Endometrium (tissue), 2 donors: ENCODE measurements at regions not wholly inside any gene's neighbourhood (a gene's known extent, or its start where the extent isn't known, plus 50 kb on each side); places are given as distances from the start of the nearest gene placed in this dataset.
"Not testable (repeated sequence)": the region's sequence is repeated elsewhere in the genome, so short reads cannot be mapped to it uniquely, and the experiment has no call there.

Experiments used
- FAIRE-seq: peaks from 2 replicates; lab custom pipeline; 2012; peaks lifted over from hg19 to GRCh38; lab: Jason Lieb, UNC
- donor health status: control.
- donor health status: control.

DNA sequence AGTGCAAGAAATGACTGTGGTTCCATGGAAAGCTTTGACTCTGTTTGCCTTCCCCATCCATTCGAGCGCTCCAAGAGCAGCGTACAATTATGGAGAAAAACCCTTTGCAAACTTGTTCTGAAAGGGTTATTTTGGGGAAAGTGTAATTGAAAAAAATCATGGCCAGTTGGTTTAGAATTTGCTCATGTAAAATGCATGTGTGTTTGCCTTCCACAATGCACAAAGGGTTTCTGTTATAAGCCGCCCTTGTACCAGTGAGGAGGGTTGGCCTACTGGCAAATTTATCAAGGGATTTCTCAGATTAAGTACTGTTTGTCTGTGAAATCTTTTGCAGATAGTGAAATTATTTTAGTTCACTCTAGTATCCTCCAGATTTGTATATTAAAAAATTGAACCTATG, 62.7 kb upstream of the PELI2 start:
- no peak for FAIRE-seq

DNA sequence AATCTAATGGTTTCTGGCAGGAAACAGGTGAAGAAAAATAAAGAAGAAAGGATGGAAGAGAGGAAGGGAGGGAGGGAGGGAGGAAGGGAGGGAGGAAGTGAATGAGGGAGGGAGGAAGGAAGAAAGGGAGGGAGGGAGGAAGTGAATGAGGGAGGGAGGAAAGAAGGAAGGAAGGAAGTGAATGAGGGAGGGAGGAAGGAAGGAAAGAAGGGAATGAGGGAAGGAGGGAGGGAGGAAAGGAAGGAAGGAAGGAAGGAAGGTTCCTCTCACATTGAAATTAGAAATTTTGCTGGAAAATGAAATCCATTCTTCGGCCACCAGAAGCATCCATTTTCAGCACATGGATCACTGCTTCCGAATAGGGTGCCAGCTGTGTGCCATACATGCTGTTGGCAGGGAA, 62.2 kb upstream of the PELI2 start:
- no peak for FAIRE-seq

DNA sequence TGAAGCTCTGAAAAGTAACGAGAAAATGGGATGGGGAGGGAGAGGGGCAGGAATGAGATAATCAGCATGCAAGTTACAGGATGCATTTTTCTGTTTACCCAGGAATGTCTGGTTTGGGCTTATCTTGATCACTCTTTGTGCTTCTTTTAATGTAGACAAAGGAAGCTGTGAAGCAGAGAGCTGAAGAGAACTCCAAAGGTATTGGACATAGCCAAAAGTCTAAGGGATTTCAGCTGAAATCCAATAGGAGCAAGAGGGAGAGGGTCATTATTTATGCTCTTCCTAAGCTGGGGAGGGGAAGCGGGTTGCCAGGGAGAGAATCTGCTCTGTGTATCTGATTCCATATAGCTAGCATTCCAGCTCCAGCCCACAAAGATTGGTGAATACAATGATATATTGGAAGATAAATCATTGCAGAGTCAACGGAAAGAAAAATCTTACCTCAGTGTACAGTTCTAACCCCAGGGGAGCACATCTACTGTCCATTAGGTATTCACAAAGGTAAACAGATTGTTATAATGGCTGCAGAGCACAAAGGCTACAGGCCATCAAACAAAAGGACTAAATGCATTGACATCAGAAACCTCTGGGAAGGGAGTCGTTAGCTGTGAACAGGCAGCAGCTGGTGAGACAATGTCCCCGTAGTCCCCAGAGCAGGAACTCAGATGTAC, 61.0 kb upstream of the PELI2 start:
- no peak for FAIRE-seq

DNA sequence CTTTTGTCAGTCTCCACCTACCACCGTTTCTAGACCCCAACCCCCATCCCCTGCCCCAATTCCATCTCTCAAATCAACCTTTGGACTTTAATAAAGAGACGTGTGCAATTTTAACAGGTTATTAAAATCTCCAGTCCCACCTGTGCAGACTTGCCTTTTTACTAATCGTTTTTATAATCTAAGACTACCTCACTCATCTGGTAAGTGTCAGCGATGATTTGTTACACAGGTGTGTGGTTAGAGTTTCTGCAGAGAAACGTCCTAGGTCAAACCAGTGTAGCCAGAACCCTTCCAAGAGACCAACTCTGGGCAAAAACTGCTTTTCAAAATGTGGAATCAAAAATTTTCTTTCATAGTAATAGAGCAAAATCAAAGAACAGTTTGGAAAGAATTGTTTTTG, 60.4 kb upstream of the PELI2 start:
- FAIRE-seq = no peak

DNA sequence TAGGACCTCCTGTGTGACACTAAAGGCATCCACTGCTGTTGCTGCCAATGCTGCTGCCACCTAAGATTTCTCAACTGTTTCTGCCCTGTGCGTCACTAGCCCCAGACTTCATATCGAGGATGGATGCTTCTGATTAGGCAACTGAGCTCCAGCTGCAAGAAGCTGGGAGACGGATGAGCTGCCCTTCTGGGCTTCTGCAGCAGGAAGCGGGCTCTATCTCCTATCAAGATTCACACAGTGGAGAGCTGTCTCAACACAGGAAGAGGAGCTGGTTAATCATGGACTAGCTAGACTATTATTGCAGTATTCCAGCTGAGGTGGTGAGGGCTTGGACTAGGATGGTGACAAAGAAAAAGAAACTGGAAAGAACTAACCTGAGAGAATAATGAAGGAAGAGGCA, 59.2 kb upstream of the PELI2 start:
- no peak for FAIRE-seq

DNA sequence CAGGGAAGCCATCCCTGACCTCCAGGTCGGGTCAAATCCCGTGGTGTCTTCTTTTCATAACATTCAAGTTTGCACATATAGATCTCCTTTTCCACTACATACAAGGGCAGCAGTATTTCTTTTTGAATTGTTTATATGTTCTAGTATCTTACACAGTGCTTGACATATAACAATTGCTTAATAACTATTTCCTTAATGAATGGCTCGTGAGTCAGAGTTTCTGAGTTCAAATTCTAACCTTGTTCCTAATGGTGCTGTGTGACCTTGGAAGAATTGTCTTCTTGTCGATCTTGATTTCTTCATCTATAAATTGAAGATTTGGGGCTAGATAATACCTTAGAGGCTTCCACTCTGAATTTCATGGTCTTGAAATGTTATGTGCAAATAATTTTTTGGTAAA, 57.2 kb upstream of the PELI2 start:
- no peak for FAIRE-seq

DNA sequence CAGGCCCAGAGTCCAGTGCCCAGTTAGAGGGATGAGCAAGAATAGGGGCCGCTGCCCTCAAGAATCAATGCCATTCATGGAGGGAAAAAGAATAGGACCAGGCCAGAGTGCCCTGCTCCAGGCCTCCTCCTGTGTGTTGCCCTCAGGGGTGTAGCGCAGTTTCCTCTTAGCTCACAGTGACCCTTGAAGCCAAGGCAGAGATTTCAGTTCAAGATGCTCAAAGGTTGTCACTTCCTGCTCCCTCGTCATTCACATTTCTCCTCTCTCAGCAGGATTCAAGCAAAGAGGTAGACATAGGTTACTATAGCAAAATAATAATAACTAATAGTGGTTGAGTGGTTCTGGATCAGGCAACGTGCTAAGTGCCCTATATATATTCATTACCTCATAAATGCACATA, 55.1 kb upstream of the PELI2 start:
- FAIRE-seq = no peak

DNA sequence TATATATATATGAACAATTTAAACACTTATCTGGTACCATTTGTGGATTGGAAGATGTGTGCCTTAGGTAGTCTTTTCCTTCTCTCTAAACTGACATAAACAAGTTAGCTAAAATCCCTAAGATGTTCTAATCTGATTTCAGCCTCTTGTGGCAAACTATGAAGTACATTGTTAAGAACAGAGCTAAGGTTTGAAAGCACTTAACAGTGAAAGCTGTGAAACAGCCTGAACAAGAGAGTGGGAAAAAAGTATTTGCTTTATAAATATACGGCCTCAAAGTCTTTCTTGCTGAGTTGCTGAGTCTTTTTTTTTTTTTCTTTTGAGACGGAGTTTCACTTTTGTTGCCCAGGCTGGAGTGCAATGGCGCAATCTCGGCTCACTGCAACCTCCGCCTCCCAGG, 53.7 kb upstream of the PELI2 start:
- no peak for FAIRE-seq

DNA sequence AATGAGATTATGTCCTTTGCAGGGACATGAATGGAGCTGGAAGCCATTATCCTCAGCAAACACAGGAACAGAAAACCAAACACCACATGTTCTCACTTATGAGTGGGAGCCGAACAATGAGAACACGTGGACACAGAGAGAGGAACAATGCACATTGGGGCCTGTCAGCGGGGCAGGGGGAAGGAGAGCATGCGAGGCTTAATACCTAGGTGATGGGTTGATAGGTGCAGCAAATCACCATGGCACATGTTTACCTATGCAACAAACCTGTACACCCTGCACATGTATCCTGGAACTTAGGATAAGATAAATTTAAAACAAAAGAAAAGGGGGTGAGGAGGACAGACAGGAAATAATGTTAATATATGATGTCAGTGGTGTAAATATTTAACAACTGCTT, 53.0 kb upstream of the PELI2 start:
- not testable (repeated sequence) for FAIRE-seq

DNA sequence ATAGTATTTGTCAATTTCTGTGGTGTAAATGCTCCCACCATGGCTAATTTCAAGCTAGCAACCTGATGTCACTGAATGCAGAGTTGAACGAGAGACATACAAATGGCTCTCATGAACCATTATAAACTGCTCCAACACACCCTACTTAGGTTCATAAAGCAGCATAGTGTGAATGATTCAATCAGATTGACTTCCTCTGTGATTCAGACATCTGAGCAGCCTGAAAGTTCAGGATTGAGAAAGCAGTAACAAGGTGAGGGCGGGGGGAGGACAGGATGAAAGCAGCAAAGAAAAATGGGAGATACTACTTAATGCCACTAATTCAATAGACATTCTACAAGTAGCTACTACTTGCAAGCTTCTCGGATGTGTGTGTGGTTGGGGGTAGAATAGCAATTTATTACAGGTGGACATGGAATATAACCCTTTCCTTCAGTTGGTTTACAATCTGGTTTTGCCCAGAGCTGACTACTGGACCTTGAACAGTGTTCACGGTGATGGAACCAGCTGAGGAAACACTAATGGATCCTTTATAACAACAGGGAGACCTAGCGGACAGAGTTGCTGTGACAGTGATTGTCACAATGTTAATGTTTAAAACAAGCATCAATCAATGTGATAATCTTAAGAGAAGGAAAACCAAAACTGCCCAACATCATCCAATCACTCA, 52.5 kb upstream of the PELI2 start:
- no peak for FAIRE-seq
